WTC11 (cell line): ENCODE measurements at regions not wholly inside any gene's neighbourhood (a gene's known extent, or its start where the extent isn't known, plus 50 kb on each side); places are given as distances from the start of the nearest gene placed in this dataset.

Experiments used
- ATF3 ChIP-seq: sonication (generic); formaldehyde crosslinking; conservative IDR thresholded peaks from 2 replicates; pipeline ENCODE4 v1.8.1; 2022; ENCODE audit warnings: mild to moderate bottlenecking, missing genetic modification reagents
- CTCF ChIP-seq: fragments of 200-600 bp; IDR thresholded peaks from 2 replicates; pipeline ENCODE4 v1.8.0; 2022; ENCODE audit warnings: antibody characterized with exemption
- GTF2I ChIP-seq: fragments of 250-450 bp; sonication (Bioruptor Pico); conservative IDR thresholded peaks from 2 replicates; pipeline ENCODE4 v1.4.0; 2021; ENCODE audit warnings: mild to moderate bottlenecking
- JUN ChIP-seq: sonication (generic); formaldehyde crosslinking; IDR thresholded peaks from 2 replicates; pipeline ENCODE4 v1.8.0; 2023; ENCODE audit warnings: mild to moderate bottlenecking, missing genetic modification reagents
- KAT7 ChIP-seq: sonication (generic); formaldehyde crosslinking; IDR thresholded peaks from 2 replicates; pipeline ENCODE4 v1.8.1; 2023; ENCODE audit warnings: missing genetic modification reagents, mild to moderate bottlenecking, borderline replicate concordance
- SP1 ChIP-seq: sonication (generic); formaldehyde crosslinking; conservative IDR thresholded peaks from 2 replicates; pipeline ENCODE4 v1.8.1; 2022; ENCODE audit warnings: missing genetic modification reagents
- ZBTB21 ChIP-seq: sonication (generic); formaldehyde crosslinking; IDR thresholded peaks from 2 replicates; pipeline ENCODE4 v1.8.1; 2023; ENCODE audit warnings: mild to moderate bottlenecking, missing genetic modification reagents, borderline replicate concordance
- ZNF671 ChIP-seq: fragments of 250-450 bp; sonication (Bioruptor Pico); IDR thresholded peaks from 2 replicates; pipeline ENCODE4 v1.8.0; 2021; ENCODE audit warnings: mild to moderate bottlenecking

GRCh38 chr4:81914623-81915022 is 442.9 kb upstream of the RASGEF1B start:
- no peak for TF ChIP-seq CTCF
- TF ChIP-seq ZBTB21 (CRISPR knock-in tag), result no peak
- TF ChIP-seq KAT7, result no peak
- TF ChIP-seq GTF2I (CRISPR knock-in tag), result no peak
- TF ChIP-seq ATF3 (CRISPR knock-in tag), result no peak
- no peak for TF ChIP-seq SP1
- TF ChIP-seq JUN (CRISPR knock-in tag), result no peak
- TF ChIP-seq ZNF671 (CRISPR knock-in tag), result no peak
